ENCODE measurements at regions not wholly inside any gene's neighbourhood (a gene's known extent, or its start where the extent isn't known, plus 50 kb on each side); places are given as distances from the start of the nearest gene placed in this dataset.

- Histone ChIP-seq H3K27ac (ENCODE audit: insufficient read depth, low read depth, low read length) (no peak overlapping the region), H2AFZ (ENCODE audit: low read depth, low read length) (no peak overlapping the region)
These were observed 69.2 kb upstream of the INSIG1 start for GRCh38 chr7:155228459-155228845.

GRCh38 chr7:155228894-155229293 is 68.8 kb upstream of the INSIG1 start:
- Histone ChIP-seq H3K36me3 (ENCODE audit: control insufficient read depth in 2 of 2, extremely low read depth in 1 of 2, insufficient read depth in 2 of 2, low read length in 2 of 2) (no peaks in the 10 kb centered on the region), H3K4me3 (replicated peaks in 1 of 3; ENCODE audit: insufficient read depth in 1 of 3, low read depth in 1 of 3, low read length in 3 of 3) (no peak overlapping the region), H3K9me1 (replicated peaks; ENCODE audit: control insufficient read depth, extremely low read depth, insufficient read depth, low read length) (no peaks in the 10 kb centered on the region), H3K9ac (replicated peaks; ENCODE audit: extremely low read depth, insufficient read depth, low read length) (no peak overlapping the region), H4K20me1 (replicated peaks; ENCODE audit: control insufficient read depth, extremely low read depth, insufficient read depth, low read length) (no peaks in the 10 kb centered on the region), H2AFZ (ENCODE audit: low read depth, low read length) (no peak overlapping the region), H3K4me2 (ENCODE audit: insufficient read depth, low read length) (no peak overlapping the region), H3K27ac (ENCODE audit: insufficient read depth, low read depth, low read length) (no peak overlapping the region), H3K79me2 (ENCODE audit: control insufficient read depth, insufficient read depth, low read length) (no peaks in the 10 kb centered on the region), H3K9me3 (replicated peaks; ENCODE audit: control insufficient read depth, insufficient read depth, low read length) (no peaks in the 10 kb centered on the region), H3K4me1 (ENCODE audit: control insufficient read depth, extremely low read depth, insufficient read depth, low read length) (no peaks in the 10 kb centered on the region), H3K27me3 (ENCODE audit: control insufficient read depth in 2 of 2, insufficient read depth in 2 of 2, low read length in 2 of 2) (no peaks in the 10 kb centered on the region)
- FAIRE-seq (no peak), DNase-seq (ENCODE audit: low read depth, low spot score) (no peak)
- ChIA-PET CTCF (interaction anchor here (1.9 kb wide), 1 partner anchor 24 kb away, joined by 5 read pairs; no protein-coding TSS in a partner anchor), POLR2A (no interaction called here)
- intact Hi-C loops (cut with micrococcal nuclease): no loop called here
- dilution Hi-C loops (cut with MboI; ENCODE audit: extremely low pct_ligation_motif_present, low sequenced_read_pairs): no loop called here
- BruUV-seq (replicated peaks): no TSS peak
- no peak for TF ChIP-seq MYC (IDR thresholded peaks at IDR 0.05; ENCODE audit: low read depth, low read length)
- no peak for TF ChIP-seq FOS (IDR thresholded peaks at IDR 0.05; ENCODE audit: borderline replicate concordance, insufficient read depth, low read length)
- TF ChIP-seq POLR2A (IDR thresholded peaks at IDR 0.05; ENCODE audit: low read depth, low read length): no peak
- TF ChIP-seq EZH2 (IDR thresholded peaks at IDR 0.05; ENCODE audit: borderline replicate concordance, low read depth, low read length, severe bottlenecking): no peak
- TF ChIP-seq POLR2AphosphoS5 (IDR thresholded peaks at IDR 0.05; ENCODE audit: insufficient read depth, low read depth, low read length): no peak
- TF ChIP-seq MAX (IDR thresholded peaks at IDR 0.05; ENCODE audit: insufficient read depth, insufficient read length): no peak
- no peak for TF ChIP-seq GATA2 (IDR thresholded peaks at IDR 0.05; ENCODE audit: insufficient read depth, insufficient read length, low read depth, low read length)
- no peak for TF ChIP-seq JUN (IDR thresholded peaks at IDR 0.05; ENCODE audit: borderline replicate concordance, insufficient read depth, insufficient read length, low read depth)
- TF ChIP-seq CTCF (IDR thresholded peaks at IDR 0.05; ENCODE audit: extremely low read depth in 1 of 2, insufficient read depth in 1 of 2, low read depth in 1 of 2, low read length in 2 of 2): no peak

More at GRCh38 chr7:155228459-155228845, 69.2 kb upstream of the INSIG1 start:
- CTCF ChIA-PET: interaction anchor here (1.9 kb wide), 1 partner anchor 24 kb away, joined by 5 read pairs; no protein-coding TSS in a partner anchor
- Histone ChIP-seq H3K4me3 (replicated peaks in 1 of 3; ENCODE audit: insufficient read depth in 1 of 3, low read depth in 1 of 3, low read length in 3 of 3) (no peak overlapping the region), H3K36me3 (ENCODE audit: control insufficient read depth in 2 of 2, extremely low read depth in 1 of 2, insufficient read depth in 2 of 2, low read length in 2 of 2) (no peaks in the 10 kb centered on the region), H3K79me2 (ENCODE audit: control insufficient read depth, insufficient read depth, low read length) (no peaks in the 10 kb centered on the region), H3K27me3 (ENCODE audit: control insufficient read depth in 2 of 2, insufficient read depth in 2 of 2, low read length in 2 of 2) (no peaks in the 10 kb centered on the region), H3K9me1 (replicated peaks; ENCODE audit: control insufficient read depth, extremely low read depth, insufficient read depth, low read length) (no peaks in the 10 kb centered on the region), H3K9me3 (replicated peaks; ENCODE audit: control insufficient read depth, insufficient read depth, low read length) (no peaks in the 10 kb centered on the region), H3K9ac (replicated peaks; ENCODE audit: extremely low read depth, insufficient read depth, low read length) (no peak overlapping the region), H4K20me1 (replicated peaks; ENCODE audit: control insufficient read depth, extremely low read depth, insufficient read depth, low read length) (no peaks in the 10 kb centered on the region), H3K4me2 (ENCODE audit: insufficient read depth, low read length) (no peak overlapping the region), H3K4me1 (ENCODE audit: control insufficient read depth, extremely low read depth, insufficient read depth, low read length) (no peaks in the 10 kb centered on the region)
- DNase-seq (ENCODE audit: low read depth, low spot score) (no peak), FAIRE-seq (no peak)
- intact Hi-C loops (cut with micrococcal nuclease): no loop called here
- no TSS peak for BruUV-seq (replicated peaks)
- no peak for TF ChIP-seq POLR2AphosphoS5 (IDR thresholded peaks at IDR 0.05; ENCODE audit: insufficient read depth, low read depth, low read length)
- POLR2A ChIA-PET: no interaction called here
- dilution Hi-C loops (cut with MboI; ENCODE audit: extremely low pct_ligation_motif_present, low sequenced_read_pairs): no loop called here
